ENCODE measurements at regions not wholly inside any gene's neighbourhood (a gene's known extent, or its start where the extent isn't known, plus 50 kb on each side); places are given as distances from the start of the nearest gene placed in this dataset.

DNA sequence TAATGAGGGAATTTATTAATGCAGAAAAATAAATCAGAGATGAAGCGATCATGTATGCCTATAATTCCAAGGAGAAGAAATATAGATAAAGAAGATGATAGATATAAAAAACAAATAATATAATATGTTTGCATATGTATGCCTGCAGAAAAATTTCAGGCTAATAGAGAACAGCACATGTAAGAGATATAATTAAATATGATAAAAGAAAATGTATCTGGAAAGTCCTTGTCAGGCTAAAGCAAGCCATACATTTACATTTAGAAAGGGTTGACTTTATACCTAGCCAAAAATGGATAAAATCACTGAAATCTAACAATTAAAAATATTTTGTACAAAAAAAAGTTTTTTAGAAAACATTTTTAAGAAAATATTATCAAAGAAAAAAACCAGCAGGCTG lies 454.1 kb downstream of the C6orf118 start:
- TF ChIP-seq, protein P1, sequence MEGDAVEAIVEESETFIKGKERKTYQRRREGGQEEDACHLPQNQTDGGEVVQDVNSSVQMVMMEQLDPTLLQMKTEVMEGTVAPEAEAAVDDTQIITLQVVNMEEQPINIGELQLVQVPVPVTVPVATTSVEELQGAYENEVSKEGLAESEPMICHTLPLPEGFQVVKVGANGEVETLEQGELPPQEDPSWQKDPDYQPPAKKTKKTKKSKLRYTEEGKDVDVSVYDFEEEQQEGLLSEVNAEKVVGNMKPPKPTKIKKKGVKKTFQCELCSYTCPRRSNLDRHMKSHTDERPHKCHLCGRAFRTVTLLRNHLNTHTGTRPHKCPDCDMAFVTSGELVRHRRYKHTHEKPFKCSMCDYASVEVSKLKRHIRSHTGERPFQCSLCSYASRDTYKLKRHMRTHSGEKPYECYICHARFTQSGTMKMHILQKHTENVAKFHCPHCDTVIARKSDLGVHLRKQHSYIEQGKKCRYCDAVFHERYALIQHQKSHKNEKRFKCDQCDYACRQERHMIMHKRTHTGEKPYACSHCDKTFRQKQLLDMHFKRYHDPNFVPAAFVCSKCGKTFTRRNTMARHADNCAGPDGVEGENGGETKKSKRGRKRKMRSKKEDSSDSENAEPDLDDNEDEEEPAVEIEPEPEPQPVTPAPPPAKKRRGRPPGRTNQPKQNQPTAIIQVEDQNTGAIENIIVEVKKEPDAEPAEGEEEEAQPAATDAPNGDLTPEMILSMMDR (IDR thresholded peaks at IDR 0.05), result no peak
- Histone ChIP-seq H3K4me3 (no peak overlapping the region), H3K27ac (no peak overlapping the region)
- DNase-seq (ENCODE audit: low spot score), result no peak

DNA sequence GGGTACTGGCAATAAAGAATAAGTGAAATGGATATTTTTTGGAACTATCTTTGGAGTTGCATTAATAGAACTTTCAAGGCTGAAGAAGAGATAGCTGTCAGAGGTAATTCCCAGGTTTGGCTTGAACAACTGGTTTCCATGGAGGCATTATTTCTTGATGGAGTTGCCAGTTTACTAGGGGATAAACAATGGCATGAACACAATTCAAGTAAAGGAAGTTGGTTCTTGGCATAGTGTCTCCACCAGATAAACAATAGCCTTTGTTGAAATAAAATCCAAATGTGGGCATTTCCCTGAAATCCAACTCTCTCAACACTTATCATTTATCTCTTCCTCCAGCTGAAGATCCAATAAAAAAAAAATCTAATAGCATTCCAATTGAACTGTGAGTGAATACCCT lies 454.9 kb downstream of the C6orf118 start:
- H3K27ac ChIP-seq, result no peak overlapping the region
- H3K4me3 ChIP-seq, result no peak overlapping the region
- TF ChIP-seq, protein P1 (IDR thresholded peaks at IDR 0.05), result no peak
- no peak for DNase-seq (ENCODE audit: low spot score)

DNA sequence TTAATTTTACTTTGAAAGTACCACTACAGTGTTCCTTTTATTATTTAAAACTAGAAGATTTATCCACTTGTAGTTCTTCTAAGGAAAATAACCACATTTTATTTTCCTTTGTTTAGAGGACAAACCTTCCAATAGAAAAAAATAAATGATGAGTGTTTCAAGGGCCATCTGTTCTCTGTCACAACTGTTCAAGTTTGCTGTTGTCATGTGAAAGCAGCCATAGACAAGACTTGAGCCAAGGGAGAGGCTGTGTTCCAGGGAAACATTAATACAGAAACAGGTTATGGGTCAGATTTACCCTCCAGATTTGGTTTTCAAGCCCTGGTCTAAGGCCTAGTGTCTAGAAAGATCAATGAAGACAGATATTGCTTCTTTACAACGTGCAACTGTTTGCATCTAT lies 463.6 kb downstream of the C6orf118 start:
- no peak for DNase-seq (ENCODE audit: low spot score)
- H3K4me3 ChIP-seq, result no peak overlapping the region
- TF ChIP-seq, protein P1 (IDR thresholded peaks at IDR 0.05), result no peak
- H3K27ac ChIP-seq, result no peak overlapping the region

DNA sequence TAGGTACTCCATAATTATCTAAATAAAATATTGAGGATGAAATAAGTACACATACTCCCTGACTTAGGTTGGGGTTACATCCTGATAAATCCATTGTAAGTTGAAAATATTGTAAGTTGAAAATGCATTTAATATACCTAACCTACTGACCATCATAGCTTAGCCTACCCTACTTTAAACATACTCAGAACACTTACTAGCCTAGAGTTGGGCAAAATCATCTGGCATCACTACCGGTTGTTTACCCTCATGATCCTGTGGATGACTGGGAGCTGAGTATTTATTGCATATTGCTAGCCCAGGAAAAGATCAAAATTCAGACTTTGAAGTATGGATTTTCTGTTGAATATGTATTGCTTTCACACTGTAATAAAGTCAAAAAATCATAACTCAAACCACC lies 467.3 kb downstream of the C6orf118 start:
- Histone ChIP-seq H3K4me3 (no peak overlapping the region), H3K27ac (no peak overlapping the region)
- no peak for DNase-seq (ENCODE audit: low spot score)
- TF ChIP-seq, protein P1 (IDR thresholded peaks at IDR 0.05), result no peak

DNA sequence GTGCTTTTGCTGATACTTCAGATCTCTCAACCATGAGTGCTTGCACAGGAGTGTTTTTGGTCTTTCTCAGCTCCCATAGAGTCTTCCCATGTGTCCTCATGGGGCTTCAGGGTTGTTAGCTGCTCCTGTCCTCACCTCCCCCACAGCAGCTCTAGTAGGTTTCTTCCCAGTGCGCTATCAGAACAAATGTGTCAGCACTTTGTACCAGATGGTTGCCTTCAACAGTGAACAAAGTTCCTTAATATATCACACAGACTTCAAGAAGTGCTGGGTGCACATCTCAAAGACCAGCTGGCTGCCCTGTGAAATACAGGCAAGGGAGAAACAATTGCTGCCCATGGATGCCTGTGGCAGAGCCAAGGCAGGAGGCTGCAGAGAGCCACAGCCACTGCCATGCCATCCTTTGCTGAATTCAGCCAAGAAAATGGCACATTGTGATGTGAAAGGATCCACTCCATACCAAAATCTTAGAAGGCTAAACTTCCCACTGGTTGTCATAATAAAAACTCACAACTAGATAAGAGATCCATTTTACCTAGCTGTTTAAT lies 471.3 kb downstream of the C6orf118 start:
- TF ChIP-seq, protein P1 (IDR thresholded peaks at IDR 0.05), result no peak
- DNase-seq (ENCODE audit: low spot score), result no peak
- H3K4me3 ChIP-seq, result no peak overlapping the region
- no peak overlapping the region for H3K27ac ChIP-seq

DNA sequence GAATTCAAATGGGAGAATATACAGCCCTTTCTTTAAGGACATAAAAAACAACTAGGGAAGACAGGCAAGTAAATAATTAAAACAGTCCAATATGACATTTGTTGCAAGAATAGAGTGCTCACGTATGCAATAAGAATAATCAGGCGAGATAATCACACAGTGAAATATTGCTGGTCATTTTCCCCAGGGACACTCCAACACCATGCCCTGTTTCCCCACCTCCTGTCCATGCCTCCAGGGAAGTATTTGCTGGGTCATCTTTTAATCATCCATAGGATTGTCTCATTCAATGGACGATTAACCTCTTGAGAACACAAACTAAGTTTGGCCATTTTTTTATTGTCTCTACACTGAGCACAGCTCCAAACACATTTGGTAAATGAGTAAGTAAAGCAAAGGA lies 472.9 kb downstream of the C6orf118 start:
- Histone ChIP-seq H3K27ac (no peak overlapping the region), H3K4me3 (no peak overlapping the region)
- DNase-seq (ENCODE audit: low spot score), result no peak
- TF ChIP-seq, protein P1 (IDR thresholded peaks at IDR 0.05), result no peak

DNA sequence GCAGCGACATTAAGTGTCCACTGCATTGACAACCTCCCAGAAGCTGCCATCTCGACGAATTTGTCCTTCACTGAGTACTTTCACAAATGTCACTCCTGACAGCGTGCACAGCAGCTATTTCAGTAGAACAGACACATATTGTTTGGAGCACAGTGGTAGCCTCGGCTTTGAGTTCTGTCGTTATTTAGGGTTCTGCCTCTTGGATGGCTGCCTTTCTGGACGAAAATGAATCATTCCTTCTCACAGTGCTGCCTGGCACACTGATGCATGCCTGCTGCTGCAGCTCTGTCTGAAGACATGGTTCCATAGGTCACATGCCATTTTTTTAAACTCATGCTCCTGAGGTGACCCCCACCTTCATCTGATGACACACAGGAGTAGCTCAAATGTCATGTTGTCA lies 477.0 kb downstream of the C6orf118 start:
- Histone ChIP-seq H3K27ac (no peak overlapping the region), H3K4me3 (no peak overlapping the region)
- DNase-seq (ENCODE audit: low spot score), result no peak
- TF ChIP-seq, protein P1 (IDR thresholded peaks at IDR 0.05), result no peak
